ENCODE measurements at regions not wholly inside any gene's neighbourhood (a gene's known extent, or its start where the extent isn't known, plus 50 kb on each side); places are given as distances from the start of the nearest gene placed in this dataset.

GRCh38 chrX:23136816-23137215, 137.1 kb downstream of the DDX53 start:
- Mint-ChIP-seq H3K4me3 (no peak overlapping the region), H3K27ac (no peak overlapping the region), H3K9me3 (no peaks in the 10 kb centered on the region), H3K4me1 (no peaks in the 10 kb centered on the region), H3K27me3 (no peaks in the 10 kb centered on the region), H3K36me3 (ENCODE audit: low read depth) (no peaks in the 10 kb centered on the region)
- POLR2A ChIA-PET = no interaction called here
- no peak for DNase-seq
- CTCF ChIA-PET = no interaction called here

DNA sequence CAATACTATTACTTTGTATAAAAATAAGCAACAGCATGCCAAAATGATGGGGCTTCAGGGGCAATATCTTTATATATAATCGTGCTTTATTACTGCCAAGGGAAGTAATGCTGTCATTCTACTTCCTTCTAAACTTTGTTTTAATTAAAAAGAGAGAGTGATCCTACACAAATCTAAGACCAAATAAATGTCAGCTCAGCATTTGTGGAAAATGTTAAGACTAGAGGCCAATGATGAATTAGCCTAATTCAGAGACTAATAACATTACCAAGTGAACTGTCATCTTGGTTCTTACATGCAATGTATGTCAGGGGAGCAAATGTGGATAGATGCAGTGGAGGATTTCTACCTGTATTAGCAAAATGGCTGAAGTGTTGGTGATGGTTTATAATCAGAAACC, 166.4 kb upstream of the PTCHD1 start:
- Mint-ChIP-seq H3K27ac (no peak overlapping the region), H3K4me3 (no peak overlapping the region), H3K27me3 (no peaks in the 10 kb centered on the region), H3K36me3 (ENCODE audit: low read depth) (no peaks in the 10 kb centered on the region), H3K4me1 (no peaks in the 10 kb centered on the region), H3K9me3 (no peaks in the 10 kb centered on the region)
- no peak for DNase-seq
- ChIA-PET CTCF (no interaction called here), POLR2A (no interaction called here)

GRCh38 chrX:23185951-23186350, 148.7 kb upstream of the PTCHD1 start:
- no peak overlapping the region for H3K4me3 Mint-ChIP-seq
- H3K27me3 Mint-ChIP-seq = no peaks in the 10 kb centered on the region
- DNase-seq = no peak
- POLR2A ChIA-PET = no interaction called here
- no peaks in the 10 kb centered on the region for H3K4me1 Mint-ChIP-seq
- H3K27ac Mint-ChIP-seq = no peak overlapping the region
- H3K36me3 Mint-ChIP-seq (ENCODE audit: low read depth) = no peaks in the 10 kb centered on the region
- H3K9me3 Mint-ChIP-seq = no peaks in the 10 kb centered on the region
- CTCF ChIA-PET = no interaction called here

GRCh38 chrX:23187819-23188218, 146.8 kb upstream of the PTCHD1 start:
- Mint-ChIP-seq H3K4me1 (no peaks in the 10 kb centered on the region), H3K36me3 (ENCODE audit: low read depth) (no peaks in the 10 kb centered on the region), H3K9me3 (no peaks in the 10 kb centered on the region), H3K27me3 (no peaks in the 10 kb centered on the region), H3K4me3 (no peak overlapping the region), H3K27ac (no peak overlapping the region)
- no peak for DNase-seq
- CTCF ChIA-PET = no interaction called here
- POLR2A ChIA-PET = no interaction called here

DNA sequence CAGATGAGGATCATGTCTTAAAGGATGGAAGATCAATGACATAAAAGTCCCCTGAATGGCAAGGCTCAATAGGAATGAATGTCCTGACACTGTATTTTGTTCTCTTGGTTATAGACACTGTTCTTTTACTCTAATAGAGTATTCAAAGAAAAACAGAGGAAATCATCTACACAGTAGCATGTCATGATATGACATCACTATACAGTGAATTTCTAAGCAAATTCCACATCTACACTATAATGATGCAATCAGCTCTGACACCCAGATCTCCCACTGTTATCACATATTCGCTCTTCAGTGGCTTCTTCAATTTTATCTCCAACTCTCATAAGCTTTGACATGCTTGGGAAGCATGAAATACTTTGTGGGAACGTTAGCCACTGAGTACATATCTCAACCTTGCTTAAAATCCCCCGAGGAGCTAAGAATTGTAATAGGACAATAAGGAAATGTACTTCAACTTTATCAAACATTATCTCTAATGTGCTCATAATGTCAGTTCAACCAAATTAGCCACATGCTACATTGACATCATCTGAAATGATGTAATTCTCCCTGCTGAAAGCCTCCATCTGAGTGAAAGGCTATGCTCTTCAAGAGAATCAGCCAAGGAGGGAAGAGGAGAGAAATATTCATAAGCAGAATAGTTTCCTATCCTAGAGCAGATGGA, 139.6 kb upstream of the PTCHD1 start:
- Mint-ChIP-seq H3K27ac (no peak overlapping the region), H3K9me3 (no peaks in the 10 kb centered on the region), H3K27me3 (no peaks in the 10 kb centered on the region), H3K4me3 (no peak overlapping the region), H3K36me3 (ENCODE audit: low read depth) (no peaks in the 10 kb centered on the region), H3K4me1 (no peaks in the 10 kb centered on the region)
- DNase-seq = no peak
- ChIA-PET POLR2A (no interaction called here), CTCF (no interaction called here)

DNA sequence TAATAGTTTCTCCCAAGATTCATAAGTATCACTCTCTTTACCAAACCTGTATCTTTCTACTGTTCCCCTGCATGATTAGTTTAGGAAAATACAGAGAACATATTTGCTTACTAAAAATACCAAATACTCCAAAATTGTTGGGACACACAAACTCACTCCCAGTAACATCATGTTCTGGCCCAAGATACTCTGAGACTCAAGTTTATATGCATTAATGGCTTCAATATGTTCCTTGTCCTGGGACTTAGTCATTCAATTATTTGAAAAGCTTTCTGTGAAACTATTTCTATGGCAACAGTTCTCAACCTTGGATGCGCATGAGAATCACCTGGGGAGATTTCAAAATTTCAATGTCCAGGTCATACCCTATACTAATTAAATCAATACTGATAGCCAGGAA, 138.9 kb upstream of the PTCHD1 start:
- no peak for DNase-seq
- POLR2A ChIA-PET = no interaction called here
- CTCF ChIA-PET = no interaction called here
- Mint-ChIP-seq H3K9me3 (no peaks in the 10 kb centered on the region), H3K4me3 (no peak overlapping the region), H3K27ac (no peak overlapping the region), H3K27me3 (no peaks in the 10 kb centered on the region), H3K36me3 (ENCODE audit: low read depth) (no peaks in the 10 kb centered on the region), H3K4me1 (no peaks in the 10 kb centered on the region)

DNA sequence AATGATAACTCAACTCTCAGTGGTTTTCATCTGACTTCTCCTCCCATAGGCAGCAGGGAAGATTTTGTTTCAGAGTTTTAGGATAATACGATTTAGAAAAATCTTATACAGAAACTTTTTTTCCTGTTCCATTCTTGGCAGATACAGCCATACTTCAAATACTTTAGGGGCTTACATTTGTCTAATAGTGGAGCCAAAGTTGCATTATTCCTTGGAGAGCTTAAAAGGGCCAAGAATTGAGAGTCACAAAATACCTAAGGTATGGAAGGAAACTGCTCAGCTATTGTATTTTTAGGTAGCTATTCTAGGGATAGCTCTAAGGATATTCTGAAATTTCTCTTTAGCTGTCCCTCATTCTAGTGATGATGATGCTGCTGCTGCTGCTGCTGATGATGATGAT, 132.9 kb upstream of the PTCHD1 start:
- no peaks in the 10 kb centered on the region for H3K4me1 Mint-ChIP-seq
- H3K9me3 Mint-ChIP-seq = no peaks in the 10 kb centered on the region
- ChIA-PET POLR2A (no interaction called here), CTCF (interaction anchor here (1.0 kb wide), 1 partner anchor 9 kb away, joined by 3 read pairs; no protein-coding TSS in a partner anchor)
- H3K4me3 Mint-ChIP-seq = no peak overlapping the region
- DNase-seq = no peak
- no peaks in the 10 kb centered on the region for H3K27me3 Mint-ChIP-seq
- no peak overlapping the region for H3K27ac Mint-ChIP-seq
- H3K36me3 Mint-ChIP-seq (ENCODE audit: low read depth) = no peaks in the 10 kb centered on the region

- Mint-ChIP-seq H3K9me3 (no peaks in the 10 kb centered on the region), H3K4me1 (no peaks in the 10 kb centered on the region), H3K36me3 (ENCODE audit: low read depth) (no peaks in the 10 kb centered on the region), H3K4me3 (no peak overlapping the region), H3K27ac (no peak overlapping the region), H3K27me3 (no peaks in the 10 kb centered on the region)
- POLR2A ChIA-PET = no interaction called here
- CTCF ChIA-PET = no interaction called here
- DNase-seq = no peak
Observed at GRCh38 chrX:23202326-23202725, 132.3 kb upstream of the PTCHD1 start.

DNA sequence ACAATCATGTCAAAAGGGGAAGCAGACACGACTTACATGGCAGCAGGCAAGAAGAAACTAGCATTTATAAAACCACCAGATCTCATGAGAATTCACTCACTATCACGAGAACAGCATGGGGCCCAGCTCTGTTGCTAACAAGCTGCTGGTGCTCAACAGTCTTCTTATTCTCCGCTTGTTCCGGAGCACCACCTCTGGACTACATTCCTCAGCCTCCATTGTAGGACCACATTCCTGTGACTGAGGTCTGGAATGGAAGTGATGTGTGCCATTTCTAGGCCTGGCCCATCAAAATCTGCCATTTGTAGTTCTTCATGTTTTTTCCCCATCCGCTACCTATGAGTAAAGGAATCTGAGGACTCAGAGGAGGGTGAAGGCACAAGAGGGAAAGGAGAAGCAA, 111.5 kb upstream of the PTCHD1 start:
- H3K27me3 Mint-ChIP-seq = no peaks in the 10 kb centered on the region
- ChIA-PET CTCF (no interaction called here), POLR2A (no interaction called here)

GRCh38 chrX:23228454-23228853, 106.2 kb upstream of the PTCHD1 start:
- H3K4me3 Mint-ChIP-seq = no peak overlapping the region
- DNase-seq = no peak
- H3K9me3 Mint-ChIP-seq = no peaks in the 10 kb centered on the region
- no peaks in the 10 kb centered on the region for H3K27me3 Mint-ChIP-seq
- H3K36me3 Mint-ChIP-seq (ENCODE audit: low read depth) = no peaks in the 10 kb centered on the region
- ChIA-PET POLR2A (no interaction called here), CTCF (no interaction called here)
- H3K27ac Mint-ChIP-seq = no peak overlapping the region
- H3K4me1 Mint-ChIP-seq = no peaks in the 10 kb centered on the region

More for the DNA sequence above, 111.5 kb upstream of the PTCHD1 start:
- Mint-ChIP-seq H3K9me3 (no peaks in the 10 kb centered on the region), H3K4me1 (no peaks in the 10 kb centered on the region), H3K27ac (no peak overlapping the region), H3K4me3 (no peak overlapping the region), H3K36me3 (ENCODE audit: low read depth) (no peaks in the 10 kb centered on the region)
- DNase-seq = no peak

DNA sequence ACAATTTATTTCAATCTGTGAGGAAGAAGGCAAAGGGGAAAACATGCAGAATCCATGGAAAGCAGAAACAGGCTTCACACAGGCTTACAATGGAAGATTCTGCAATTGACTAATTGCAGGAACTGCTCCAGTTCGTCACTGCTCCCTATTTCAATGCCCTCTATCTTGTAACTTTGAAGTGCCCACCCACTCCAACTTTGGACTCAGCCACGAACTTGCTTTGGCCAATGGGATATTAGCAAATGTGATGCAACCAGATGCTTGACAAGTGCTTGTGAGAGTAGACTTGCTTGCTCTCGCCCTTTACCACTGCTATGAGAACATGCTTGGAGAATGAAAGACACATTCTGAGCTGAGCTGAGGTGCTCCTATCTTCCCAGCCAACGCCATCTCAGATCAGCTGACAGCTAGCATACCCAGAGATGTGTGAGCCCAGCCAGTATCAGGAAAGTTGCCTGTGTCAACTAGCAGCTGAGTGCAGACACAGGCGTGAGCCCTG, 105.7 kb upstream of the PTCHD1 start:
- ChIA-PET CTCF (no interaction called here), POLR2A (no interaction called here)
- no peaks in the 10 kb centered on the region for H3K36me3 Mint-ChIP-seq (ENCODE audit: low read depth)
- no peaks in the 10 kb centered on the region for H3K4me1 Mint-ChIP-seq
- DNase-seq = no peak
- no peak overlapping the region for H3K27ac Mint-ChIP-seq
- no peaks in the 10 kb centered on the region for H3K27me3 Mint-ChIP-seq
- no peaks in the 10 kb centered on the region for H3K9me3 Mint-ChIP-seq
- H3K4me3 Mint-ChIP-seq = no peak overlapping the region

- Mint-ChIP-seq H3K4me3 (no peak overlapping the region), H3K27ac (no peak overlapping the region), H3K9me3 (no peaks in the 10 kb centered on the region), H3K36me3 (ENCODE audit: low read depth) (no peaks in the 10 kb centered on the region), H3K27me3 (no peaks in the 10 kb centered on the region), H3K4me1 (no peaks in the 10 kb centered on the region)
- no peak for DNase-seq
- ChIA-PET CTCF (no interaction called here), POLR2A (no interaction called here)
Observed at GRCh38 chrX:23235051-23235450, 99.6 kb upstream of the PTCHD1 start.

- no peaks in the 10 kb centered on the region for H3K36me3 Mint-ChIP-seq (ENCODE audit: low read depth)
- ChIA-PET POLR2A (no interaction called here), CTCF (no interaction called here)
- H3K27me3 Mint-ChIP-seq = no peaks in the 10 kb centered on the region
- no peak overlapping the region for H3K27ac Mint-ChIP-seq
- H3K4me3 Mint-ChIP-seq = no peak overlapping the region
- no peak for DNase-seq
- no peaks in the 10 kb centered on the region for H3K9me3 Mint-ChIP-seq
- H3K4me1 Mint-ChIP-seq = no peaks in the 10 kb centered on the region
Observed at GRCh38 chrX:23246001-23246400, 88.6 kb upstream of the PTCHD1 start.

DNA sequence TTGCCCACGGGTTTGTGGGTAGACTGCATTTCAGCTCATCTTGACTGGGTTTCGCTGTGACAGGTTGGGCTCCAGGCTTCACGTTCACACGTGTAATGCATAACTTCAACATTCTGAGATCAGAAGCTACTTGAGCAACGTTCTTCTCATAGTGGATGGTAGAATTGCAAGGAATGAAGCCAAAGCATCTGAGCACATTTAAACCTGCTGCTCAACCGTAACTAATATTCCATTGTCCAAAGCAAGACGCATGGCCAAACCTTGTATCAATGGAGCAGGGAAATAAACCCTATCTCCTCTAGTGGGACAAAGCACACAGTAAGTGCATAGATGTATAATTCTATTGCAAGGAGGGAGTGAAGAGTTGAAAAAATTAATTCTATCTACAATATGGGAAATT, 86.5 kb upstream of the PTCHD1 start:
- CTCF ChIA-PET = no interaction called here

More for the DNA sequence above, 86.5 kb upstream of the PTCHD1 start:
- no peaks in the 10 kb centered on the region for H3K9me3 Mint-ChIP-seq
- POLR2A ChIA-PET = no interaction called here
- H3K36me3 Mint-ChIP-seq (ENCODE audit: low read depth) = no peaks in the 10 kb centered on the region
- no peak overlapping the region for H3K4me3 Mint-ChIP-seq
- DNase-seq = no peak
- no peaks in the 10 kb centered on the region for H3K27me3 Mint-ChIP-seq
- no peaks in the 10 kb centered on the region for H3K4me1 Mint-ChIP-seq
- H3K27ac Mint-ChIP-seq = no peak overlapping the region
